RWPE1 (cell line): ENCODE measurements at regions not wholly inside any gene's neighbourhood (a gene's known extent, or its start where the extent isn't known, plus 50 kb on each side); places are given as distances from the start of the nearest gene placed in this dataset.

Experiments used
- CTCF ChIA-PET: fragments of 350-600 bp; sonication (Branson Sonifier 250); formaldehyde crosslinking; extraction: SDS; loops from one replicate; lab custom pipeline; 2021; lab: Yijun Ruan, JAX
- POLR2A ChIA-PET: fragments of 400-600 bp; formaldehyde crosslinking; extraction: SDS; loops from one replicate; lab custom pipeline; 2020; ENCODE audit warnings: antibody characterized with exemption; ENCODE audit not compliant: low non-redundant PET; lab: Yijun Ruan, JAX
- DNase-seq: peaks from one replicate; pipeline ENCODE4 v3.0.0; 2012; ENCODE audit warnings: low spot score
- H3K27ac ChIP-seq: fragments of 450-650 bp; 2 replicates; pipeline ENCODE4 v1.5.1; 2017
- CTCF ChIP-seq: fragments of 450-650 bp; conservative IDR thresholded peaks from 2 replicates; pipeline ENCODE4 v1.5.1; 2017; ENCODE audit warnings: low read depth, mild to moderate bottlenecking

- CTCF ChIA-PET = no interaction called here
- POLR2A ChIA-PET = no interaction called here
- no peak for DNase-seq
- no peak overlapping the region for H3K27ac ChIP-seq
- TF ChIP-seq CTCF = no peak
These were observed 142.7 kb downstream of the JCAD start for GRCh38 chr10:29916669-29917068.

- no peak for TF ChIP-seq CTCF
- H3K27ac ChIP-seq = no peak overlapping the region
- CTCF ChIA-PET = interaction anchor here (0.6 to 1.0 kb wide), 2 partner anchors 179 to 180 kb away, joined by 3 read pairs; no protein-coding TSS in a partner anchor
- no peak for DNase-seq
- POLR2A ChIA-PET = no interaction called here
These were observed 144.2 kb downstream of the JCAD start for GRCh38 chr10:29914986-29915785.

- CTCF ChIA-PET = no interaction called here
- DNase-seq = no peak
These were observed 150.4 kb downstream of the JCAD start for GRCh38 chr10:29908962-29909361.

GRCh38 chr10:29900865-29901264, 158.5 kb downstream of the JCAD start:
- no peak for DNase-seq
- ChIA-PET CTCF (no interaction called here), POLR2A (no interaction called here)
- TF ChIP-seq CTCF = no peak
- H3K27ac ChIP-seq = no peak overlapping the region

More at GRCh38 chr10:29908962-29909361, 150.4 kb downstream of the JCAD start:
- POLR2A ChIA-PET = no interaction called here
- H3K27ac ChIP-seq = no peak overlapping the region
- no peak for TF ChIP-seq CTCF

- CTCF ChIA-PET = no interaction called here
- POLR2A ChIA-PET = no interaction called here
- H3K27ac ChIP-seq = no peak overlapping the region
- no peak for TF ChIP-seq CTCF
- no peak for DNase-seq
These were observed 161.2 kb downstream of the JCAD start for GRCh38 chr10:29897999-29898716.

- TF ChIP-seq CTCF = no peak
- no peak for DNase-seq
- ChIA-PET CTCF (no interaction called here), POLR2A (no interaction called here)
- no peak overlapping the region for H3K27ac ChIP-seq
These were observed 162.0 kb downstream of the JCAD start for GRCh38 chr10:29897430-29897829.
